HepG2 (cell line): ENCODE measurements at regions not wholly inside any gene's neighbourhood (a gene's known extent, or its start where the extent isn't known, plus 50 kb on each side); places are given as distances from the start of the nearest gene placed in this dataset.

Source experiments
- ATAC-seq: fragments of 200-7000 bp; cut with Tn5 transposase; 3 replicates; pipeline ENCODE4 v1.9.1; 2020; ENCODE audit warnings: mild to moderate bottlenecking, moderate library complexity
- BruUV-seq: library from RNA; stranded (reverse); fragments of 400-500 nt; replicated peaks from 2 replicates; lab custom pipeline; 2021; lab: Mats Ljungman, UMichigan
- CTCF ChIA-PET: fragments of 300-600 bp; formaldehyde crosslinking; extraction: SDS; loops from one replicate; lab custom pipeline; 2021; ENCODE audit warnings: low total read pairs, inconsistent platforms, low intra/inter-chr PET ratio; lab: Yijun Ruan, JAX
- POLR2A ChIA-PET: fragments of 350-600 bp; sonication (Branson Sonifier 250); formaldehyde crosslinking; loops from one replicate; lab custom pipeline; 2020; ENCODE audit warnings: antibody characterized with exemption, inconsistent platforms; lab: Yijun Ruan, JAX
- DNase-seq: peaks from one replicate; pipeline ENCODE4 v3.0.0-alpha.2; 2015; ENCODE audit warnings: low spot score
- FAIRE-seq: peaks from 3 replicates; lab custom pipeline; 2011; peaks lifted over from hg19 to GRCh38; lab: Jason Lieb, UNC
- H2AFZ ChIP-seq: one replicate; pipeline ENCODE4 v1.6.1; 2011; ENCODE audit warnings: low read length, inconsistent platforms
- H3K27ac ChIP-seq: fragments of 300-600 bp; 3 replicates; pipeline ENCODE4 v1.8.0; 2011; ENCODE audit warnings: mixed run types, mild to moderate bottlenecking, mixed read lengths, low read length, inconsistent platforms; ENCODE audit not compliant: insufficient read depth; ENCODE audit errors: extremely low read length
- H3K27me3 ChIP-seq, 2 experiments: fragments of 200-600 bp in 1 of 2; 2 replicates in 1 of 2; 3 replicates in 1 of 2; pipeline versions ENCODE4 v1.6.0 to v1.8.0; 2011; ENCODE audit warnings: low read length in 2 of 2, mild to moderate bottlenecking in 2 of 2, moderate library complexity in 2 of 2, inconsistent platforms in 1 of 2; ENCODE audit not compliant: insufficient read depth in 2 of 2, control insufficient read depth in 1 of 2
- H3K36me3 ChIP-seq, 2 experiments: fragments of 200-600 bp in 1 of 2; replicated peaks in 1 of 2; 2 replicates in 1 of 2; 3 replicates in 1 of 2; pipeline versions ENCODE4 v1.5.1 to v1.8.0; 2011; ENCODE audit warnings: low read length in 2 of 2, inconsistent platforms in 1 of 2; ENCODE audit not compliant: insufficient read depth in 2 of 2, control insufficient read depth in 1 of 2
- H3K4me1 ChIP-seq: 2 replicates; pipeline ENCODE4 v1.5.1; 2012; ENCODE audit warnings: low read length, inconsistent platforms; ENCODE audit not compliant: insufficient read depth
- H3K4me2 ChIP-seq: 2 replicates; pipeline ENCODE4 v1.6.0; 2011; ENCODE audit warnings: low read depth, low read length, inconsistent platforms
- H3K4me3 ChIP-seq, 3 experiments: fragments of 200-600 bp in 1 of 3; sonication (generic), shearing (Covaris generic) in 1 of 3; replicated peaks in 1 of 3; 2 replicates each; pipeline ENCODE4 v1.5.1; 2011 to 2016; ENCODE audit warnings: low read length in 3 of 3, inconsistent platforms in 2 of 3, low read depth in 2 of 3, mild to moderate bottlenecking in 2 of 3, control low read depth in 1 of 3, mixed read lengths in 1 of 3; ENCODE audit not compliant: insufficient read depth in 1 of 3
- H3K79me2 ChIP-seq: one replicate; pipeline ENCODE4 v1.6.1; 2011; ENCODE audit warnings: low read length, inconsistent platforms; ENCODE audit not compliant: insufficient read depth
- H3K9ac ChIP-seq: 2 replicates; pipeline ENCODE4 v1.6.0; 2011; ENCODE audit warnings: mild to moderate bottlenecking, low read depth, low read length, inconsistent platforms; ENCODE audit not compliant: insufficient read depth
- H3K9me3 ChIP-seq: 2 replicates; pipeline ENCODE4 v1.5.1; 2012; ENCODE audit warnings: mild to moderate bottlenecking, low read length
- H4K20me1 ChIP-seq: 2 replicates; pipeline ENCODE4 v1.6.0; 2011; ENCODE audit warnings: inconsistent platforms, mild to moderate bottlenecking, low read length, moderate library complexity; ENCODE audit not compliant: insufficient read depth
- DR1 ChIP-seq: sonication (generic); formaldehyde crosslinking; IDR thresholded peaks from 2 replicates; pipeline ENCODE4 v1.8.0; 2021; ENCODE audit warnings: mild to moderate bottlenecking, missing genetic modification reagents, inconsistent platforms
- FOXO1 ChIP-seq: sonication (generic); formaldehyde crosslinking; IDR thresholded peaks from 2 replicates; pipeline ENCODE4 v1.4.0; 2020; ENCODE audit warnings: missing genetic modification reagents
- MZF1 ChIP-seq: sonication (generic); formaldehyde crosslinking; IDR thresholded peaks from 2 replicates; pipeline ENCODE4 v1.8.1; 2023; ENCODE audit warnings: mild to moderate bottlenecking, missing genetic modification reagents, borderline replicate concordance
- NFE2L2 ChIP-seq: fragments of 150-350 bp; IDR thresholded peaks from 2 replicates; pipeline ENCODE4 v1.6.1; 2014; ENCODE audit warnings: low read length
- SMAD3 ChIP-seq: sonication (generic); formaldehyde crosslinking; IDR thresholded peaks from 2 replicates; pipeline ENCODE4 v1.4.0; 2020; ENCODE audit warnings: missing genetic modification reagents
- ZC3H4 ChIP-seq: sonication (generic); formaldehyde crosslinking; IDR thresholded peaks from 2 replicates; pipeline ENCODE4 v1.4.0; 2020; ENCODE audit warnings: missing genetic modification reagents, borderline replicate concordance
- ZNF772 ChIP-seq: sonication (generic); formaldehyde crosslinking; IDR thresholded peaks from 2 replicates; pipeline ENCODE4 v1.5.0; 2020; ENCODE audit warnings: mild to moderate bottlenecking, missing genetic modification reagents
- ZNF891 ChIP-seq: sonication (generic); formaldehyde crosslinking; IDR thresholded peaks from 2 replicates; pipeline ENCODE4 v1.5.0; 2020; ENCODE audit warnings: mild to moderate bottlenecking, missing genetic modification reagents
- WGBS: methylation state at CpG from one replicate; pipeline ENCODE4 v1.1.6; 2017; ENCODE audit warnings: low lambda C conversion rate; 5-methylcytosine and 5-hydroxymethylcytosine counted together
- in situ Hi-C: cut with HindIII; loops from 2 replicates; pipeline ENCODE4 v1.10.0; 2017; ENCODE audit warnings: low pct_unique_long_range_greater_than_20kb; ENCODE audit not compliant: extremely low pct_ligation_motif_present
- intact Hi-C: fragments of 100-400 bp; cut with micrococcal nuclease; formaldehyde crosslinking; loops from one replicate; pipeline ENCODE4 v1.10.0; 2022; ENCODE audit not compliant: unreplicated experiment
- TF ChIP-seq, protein P1 (sequence below): sonication (generic); formaldehyde crosslinking; IDR thresholded peaks from 2 replicates; pipeline ENCODE4 v1.8.1; 2023; ENCODE audit warnings: missing genetic modification reagents, inconsistent platforms, borderline replicate concordance

GRCh38 chr10:62744136-62744535 lies 60.4 kb upstream of the ADO start:
- no peak overlapping the region for H3K4me3 ChIP-seq
- intact Hi-C loops: no loop called here
- no peaks in the 10 kb centered on the region for H3K9me3 ChIP-seq
- no peaks in the 10 kb centered on the region for H4K20me1 ChIP-seq
- no peak overlapping the region for H2AFZ ChIP-seq
- H3K4me2 ChIP-seq: no peak overlapping the region
- no peak for TF ChIP-seq SMAD3 (CRISPR knock-in tag)
- TF ChIP-seq MZF1 (CRISPR knock-in tag): no peak
- H3K27me3 ChIP-seq: no peaks in the 10 kb centered on the region; a peak in 1 of 5 replicates
- no peak for ATAC-seq
- POLR2A ChIA-PET: no interaction called here
- no peaks in the 10 kb centered on the region for H3K4me1 ChIP-seq
- CTCF ChIA-PET: no interaction called here
- H3K9ac ChIP-seq: no peak overlapping the region
- no peak overlapping the region for H3K27ac ChIP-seq
- H3K36me3 ChIP-seq: no peaks in the 10 kb centered on the region
- BruUV-seq: no TSS peak
- 23% methylated on average over 3 of the region's 3 CpGs for WGBS
- DNase-seq: no peak
- H3K79me2 ChIP-seq: no peaks in the 10 kb centered on the region
- in situ Hi-C loops: no loop called here
- FAIRE-seq: no peak

DNA sequence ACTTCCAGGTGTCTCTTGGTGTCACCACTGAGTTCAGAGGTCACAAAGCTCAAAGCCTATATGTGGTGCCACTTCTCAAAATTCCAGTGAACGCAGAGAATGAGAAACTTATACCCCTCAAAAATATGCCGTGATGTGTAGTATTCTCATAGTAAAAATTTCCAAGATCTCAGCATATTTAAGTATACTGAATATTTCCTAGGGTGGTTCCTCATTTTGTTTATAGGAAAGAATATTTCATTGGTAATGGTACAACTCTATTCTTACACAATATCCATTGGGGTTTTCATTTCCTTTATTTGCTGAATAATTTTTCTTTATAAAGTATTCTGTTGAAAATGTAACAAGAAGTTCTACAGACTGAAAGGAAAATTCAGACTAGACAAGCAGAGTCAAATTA lies 58.9 kb upstream of the ADO start:
- ChIA-PET POLR2A (no interaction called here), CTCF (no interaction called here)
- FAIRE-seq (no peak), ATAC-seq (no peak), DNase-seq (no peak)
- in situ Hi-C loops: no loop called here
- H3K9me3 ChIP-seq: no peaks in the 10 kb centered on the region
- H3K79me2 ChIP-seq: no peaks in the 10 kb centered on the region
- no peaks in the 10 kb centered on the region for H3K4me1 ChIP-seq
- WGBS: 40% methylated on average over 2 of the region's 2 CpGs
- H3K27me3 ChIP-seq: no peaks in the 10 kb centered on the region; a peak in 1 of 5 replicates
- H4K20me1 ChIP-seq: no peaks in the 10 kb centered on the region
- H3K36me3 ChIP-seq: no peaks in the 10 kb centered on the region
- intact Hi-C loops: no loop called here
- no peak overlapping the region for H3K27ac ChIP-seq
- BruUV-seq: no TSS peak
- no peak overlapping the region for H2AFZ ChIP-seq
- H3K4me3 ChIP-seq: no peak overlapping the region
- no peak for TF ChIP-seq ZNF772
- no peak for TF ChIP-seq ZC3H4 (CRISPR knock-in tag)
- TF ChIP-seq NFE2L2: no peak
- TF ChIP-seq, protein P1, sequence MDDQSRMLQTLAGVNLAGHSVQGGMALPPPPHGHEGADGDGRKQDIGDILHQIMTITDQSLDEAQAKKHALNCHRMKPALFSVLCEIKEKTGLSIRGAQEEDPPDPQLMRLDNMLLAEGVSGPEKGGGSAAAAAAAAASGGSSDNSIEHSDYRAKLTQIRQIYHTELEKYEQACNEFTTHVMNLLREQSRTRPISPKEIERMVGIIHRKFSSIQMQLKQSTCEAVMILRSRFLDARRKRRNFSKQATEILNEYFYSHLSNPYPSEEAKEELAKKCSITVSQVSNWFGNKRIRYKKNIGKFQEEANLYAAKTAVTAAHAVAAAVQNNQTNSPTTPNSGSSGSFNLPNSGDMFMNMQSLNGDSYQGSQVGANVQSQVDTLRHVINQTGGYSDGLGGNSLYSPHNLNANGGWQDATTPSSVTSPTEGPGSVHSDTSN: no peak
- TF ChIP-seq FOXO1 (CRISPR knock-in tag): no peak
- no peak for TF ChIP-seq ZNF891 (CRISPR knock-in tag)
- no peak for TF ChIP-seq DR1 (CRISPR knock-in tag)
- H3K4me2 ChIP-seq: no peak overlapping the region
- no peak overlapping the region for H3K9ac ChIP-seq
